Effector memory CD8-positive, alpha-beta T cell (primary cell): ENCODE measurements at regions not wholly inside any gene's neighbourhood (a gene's known extent, or its start where the extent isn't known, plus 50 kb on each side); places are given as distances from the start of the nearest gene placed in this dataset.
A peak's percentile ranks its signal among the peaks of the same experiment; 100 is the strongest.

Experiments used
- ATAC-seq: fragments of 150-1000 bp; cut with Tn5 transposase; replicated peaks from 2 replicates; pipeline ENCODE4 v1.10.0; 2021; ENCODE audit warnings: mild to moderate bottlenecking, moderate library complexity
- DNase-seq, 3 experiments: peaks; one replicate each; pipeline ENCODE4 v3.0.0; 2021
- H3K27ac Mint-ChIP-seq, 2 donors: one replicate each; pipeline ENCODE4 v1.8.0; 2022; ENCODE audit warnings: mild to moderate bottlenecking in 2 of 2, mixed read lengths in 2 of 2, moderate library complexity in 2 of 2
- H3K27me3 Mint-ChIP-seq, 2 donors: one replicate each; pipeline ENCODE4 v1.8.0; 2022; ENCODE audit warnings: mixed read lengths in 2 of 2
- H3K36me3 Mint-ChIP-seq: one replicate; pipeline ENCODE4 v1.8.0; 2022; ENCODE audit warnings: mild to moderate bottlenecking, moderate library complexity, mixed read lengths; ENCODE audit not compliant: insufficient read depth
- H3K4me1 Mint-ChIP-seq, 2 donors: one replicate each; pipeline ENCODE4 v1.8.0; 2022; ENCODE audit warnings: low read depth in 2 of 2, mixed read lengths in 2 of 2
- H3K4me3 Mint-ChIP-seq, 2 donors: one replicate each; pipeline ENCODE4 v1.8.0; 2022; ENCODE audit warnings: mild to moderate bottlenecking in 2 of 2, mixed read lengths in 2 of 2, moderate library complexity in 2 of 2
- H3K9me3 Mint-ChIP-seq, 2 donors: one replicate each; pipeline ENCODE4 v1.8.0; 2022; ENCODE audit warnings: mixed read lengths in 2 of 2

DNA sequence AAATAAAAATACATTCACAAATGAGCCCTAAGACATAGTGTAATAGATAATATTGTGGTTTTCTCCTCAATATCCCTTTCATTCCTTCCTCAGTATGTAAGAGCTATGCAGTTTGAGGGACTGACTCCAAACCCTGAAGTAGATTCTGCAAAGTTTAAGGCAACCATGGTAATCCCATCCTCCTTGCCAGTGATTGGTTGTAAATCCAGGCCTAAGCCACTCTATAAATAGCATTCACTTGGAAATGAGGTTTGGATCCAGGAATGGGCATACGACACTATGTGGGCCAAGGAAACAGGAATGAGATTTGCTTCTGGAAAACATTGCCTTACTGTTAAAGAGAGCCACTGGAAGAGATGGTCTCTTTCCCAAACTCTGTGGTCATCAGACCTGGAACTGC lies 468.7 kb upstream of the SOX5 start:
- Mint-ChIP-seq H3K36me3 (no peaks in the 10 kb centered on the region), H3K9me3 (peaks cover 0 to 6% of the 10 kb centered on the region in 2 donors), H3K4me3 (no peak overlapping the region), H3K4me1 (no peaks in the 10 kb centered on the region), H3K27ac (no peak overlapping the region), H3K27me3 (no peaks in the 10 kb centered on the region)
- no peak for ATAC-seq
- no peak for DNase-seq

DNA sequence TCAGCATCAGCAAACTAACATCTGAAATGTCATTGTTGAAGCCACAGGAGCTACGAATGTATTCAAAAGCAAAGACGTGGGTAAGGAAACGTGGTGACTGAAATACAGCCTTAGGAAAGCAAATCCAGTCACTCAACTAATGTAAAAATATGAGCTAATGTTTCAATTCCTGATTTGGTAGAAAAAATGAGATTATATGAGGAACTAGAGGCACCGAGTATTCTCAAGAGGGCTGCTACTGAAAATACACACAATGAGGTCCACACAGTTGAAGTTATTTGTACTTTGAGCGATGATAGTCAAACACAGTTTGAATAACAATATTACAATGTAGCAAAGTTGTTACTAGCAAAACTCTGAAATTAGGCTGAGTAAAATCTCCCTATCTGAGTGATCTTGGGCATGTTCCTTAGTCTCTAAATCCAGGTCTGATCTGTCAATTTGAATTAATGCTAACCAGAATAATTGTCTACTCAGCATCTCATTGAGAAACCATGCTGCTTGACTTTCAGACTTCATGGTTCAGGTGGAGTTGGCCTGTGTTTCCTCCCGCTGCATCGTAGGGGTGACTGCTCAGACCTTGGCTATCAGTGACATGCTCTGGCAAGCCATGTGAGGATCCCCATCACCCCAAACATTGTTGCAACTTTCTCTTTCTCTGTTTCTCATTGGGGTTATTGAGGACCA lies 467.1 kb upstream of the SOX5 start:
- Mint-ChIP-seq H3K27me3 (no peaks in the 10 kb centered on the region), H3K4me1 (no peaks in the 10 kb centered on the region), H3K4me3 (no peak overlapping the region), H3K9me3 (peaks cover 0 to 13% of the 10 kb centered on the region in 2 donors), H3K27ac (no peak overlapping the region), H3K36me3 (no peaks in the 10 kb centered on the region)
- DNase-seq (no peak), ATAC-seq (no peak)

DNA sequence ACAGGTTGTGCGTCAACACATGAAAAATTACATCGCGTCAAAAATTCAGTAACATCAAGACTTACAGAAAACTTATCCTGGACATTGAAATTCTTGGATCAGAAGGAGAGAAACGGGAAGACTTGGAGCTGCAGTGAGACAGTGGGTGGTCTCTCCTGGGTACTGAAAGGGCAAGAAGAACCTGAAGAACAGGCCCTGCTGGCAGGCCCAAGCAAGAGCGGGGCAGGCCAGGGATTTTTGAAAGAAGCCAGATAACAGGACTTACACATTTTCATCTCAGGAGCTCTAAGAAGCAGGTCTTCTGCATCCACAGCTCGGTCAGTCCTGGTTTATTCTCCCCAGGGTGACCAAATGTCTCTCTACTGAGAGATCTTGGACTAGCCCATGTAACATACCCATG lies 466.5 kb upstream of the SOX5 start:
- H3K9me3 Mint-ChIP-seq: peaks cover 0 to 13% of the 10 kb centered on the region in 2 donors
- H3K27me3 Mint-ChIP-seq: no peaks in the 10 kb centered on the region
- H3K4me3 Mint-ChIP-seq: no peak overlapping the region
- H3K36me3 Mint-ChIP-seq: no peaks in the 10 kb centered on the region
- no peaks in the 10 kb centered on the region for H3K4me1 Mint-ChIP-seq
- DNase-seq: no peak
- H3K27ac Mint-ChIP-seq: no peak overlapping the region
- ATAC-seq: no peak

DNA sequence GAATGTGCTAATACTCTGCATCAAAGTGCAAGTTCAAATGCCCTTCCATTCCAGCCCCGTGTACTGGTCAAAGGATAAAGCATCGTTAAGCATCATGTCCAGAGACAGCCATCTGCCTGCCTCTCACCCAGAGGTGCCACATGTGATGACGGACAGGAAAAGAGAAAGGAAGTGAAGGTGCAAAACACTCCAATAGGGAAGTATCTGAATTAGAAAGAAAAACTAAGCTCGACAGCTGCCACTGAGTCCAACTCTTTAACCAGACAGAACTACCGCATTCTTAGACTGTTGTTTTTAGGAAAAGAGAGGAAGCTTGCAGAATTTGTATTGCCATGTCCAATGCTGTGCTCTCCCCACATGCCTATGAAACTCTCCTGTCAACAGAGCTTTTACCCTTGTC lies 465.0 kb upstream of the SOX5 start:
- no peak overlapping the region for H3K4me3 Mint-ChIP-seq
- peaks cover 0 to 13% of the 10 kb centered on the region in 2 donors for H3K9me3 Mint-ChIP-seq
- H3K4me1 Mint-ChIP-seq: no peaks in the 10 kb centered on the region
- H3K27ac Mint-ChIP-seq: no peak overlapping the region
- no peaks in the 10 kb centered on the region for H3K36me3 Mint-ChIP-seq
- no peaks in the 10 kb centered on the region for H3K27me3 Mint-ChIP-seq
- ATAC-seq: no peak
- no peak for DNase-seq

DNA sequence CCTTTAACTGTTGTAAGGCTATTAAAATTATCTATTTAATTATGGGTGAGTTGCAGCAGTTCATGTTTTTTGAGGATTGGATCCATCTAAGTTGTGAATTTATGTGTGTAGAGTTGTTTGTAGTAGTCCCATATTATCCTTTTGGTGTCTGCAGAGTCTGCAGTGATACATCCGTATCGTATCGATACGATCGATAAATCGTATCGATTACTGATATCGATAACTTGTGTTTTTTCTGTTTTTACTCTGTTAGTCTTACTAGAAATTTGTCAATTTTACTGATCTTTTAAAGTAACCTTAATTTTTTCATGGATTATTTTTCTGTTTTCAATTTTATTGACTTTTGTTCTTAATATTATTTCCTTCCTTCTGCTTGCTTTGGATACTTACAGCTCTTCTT lies 462.5 kb upstream of the SOX5 start:
- Mint-ChIP-seq H3K9me3 (peaks cover 0 to 13% of the 10 kb centered on the region in 2 donors), H3K27ac (no peak overlapping the region), H3K4me1 (no peaks in the 10 kb centered on the region), H3K4me3 (no peak overlapping the region), H3K27me3 (no peaks in the 10 kb centered on the region), H3K36me3 (peaks cover under 1% of the 10 kb centered on the region)
- no peak for ATAC-seq
- DNase-seq: no peak

DNA sequence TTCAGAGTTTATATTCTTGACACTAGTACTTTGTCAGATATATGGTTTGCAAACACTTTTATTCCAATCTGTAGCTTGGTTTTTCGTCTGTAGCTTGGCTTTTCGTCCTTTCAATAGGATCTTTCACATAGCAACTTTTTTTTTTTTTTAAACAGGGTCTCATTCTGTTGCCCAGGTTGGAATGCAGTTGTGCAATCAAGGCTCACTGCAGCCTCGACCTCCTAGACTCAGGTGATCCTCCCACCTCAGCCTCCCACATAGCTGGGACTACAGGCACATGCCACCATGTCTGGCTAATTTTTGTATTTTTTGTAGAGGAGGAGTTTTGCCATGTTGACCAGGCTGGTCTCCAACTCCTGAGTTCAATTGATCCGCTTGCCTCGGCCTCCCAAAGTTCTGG lies 460.4 kb upstream of the SOX5 start:
- peaks cover 5% of the 10 kb centered on the region for H3K36me3 Mint-ChIP-seq
- no peak overlapping the region for H3K4me3 Mint-ChIP-seq
- H3K27ac Mint-ChIP-seq: no peak overlapping the region

DNA sequence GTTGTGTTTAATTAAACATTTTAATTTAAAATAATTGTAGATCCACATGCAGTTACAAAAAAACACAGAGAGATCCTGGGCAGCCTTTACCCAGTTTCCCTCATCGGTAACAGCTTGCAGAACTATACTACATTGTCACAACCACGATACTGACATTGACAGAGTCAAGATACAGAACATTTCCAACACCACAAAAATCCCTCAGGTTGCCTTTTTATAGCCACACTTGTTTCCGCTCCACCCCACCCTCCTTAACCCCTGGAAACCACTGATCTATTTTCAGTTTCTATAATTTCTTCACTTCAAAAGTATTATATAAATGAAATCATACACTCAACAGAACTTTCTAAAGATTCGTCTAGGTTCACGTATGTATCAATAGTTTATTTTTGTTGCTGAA lies 458.8 kb upstream of the SOX5 start:
- peaks cover 0 to 7% of the 10 kb centered on the region in 2 donors for H3K9me3 Mint-ChIP-seq
- no peak overlapping the region for H3K27ac Mint-ChIP-seq
- H3K27me3 Mint-ChIP-seq: no peaks in the 10 kb centered on the region
- H3K4me1 Mint-ChIP-seq: no peaks in the 10 kb centered on the region
- ATAC-seq (no peak), DNase-seq (no peak)
- peaks cover 5% of the 10 kb centered on the region for H3K36me3 Mint-ChIP-seq
- no peak overlapping the region for H3K4me3 Mint-ChIP-seq

More for the DNA sequence above, 460.4 kb upstream of the SOX5 start:
- DNase-seq (no peak), ATAC-seq (no peak)
- no peaks in the 10 kb centered on the region for H3K27me3 Mint-ChIP-seq
- no peaks in the 10 kb centered on the region for H3K4me1 Mint-ChIP-seq
- H3K9me3 Mint-ChIP-seq: peaks cover 0 to 7% of the 10 kb centered on the region in 2 donors

DNA sequence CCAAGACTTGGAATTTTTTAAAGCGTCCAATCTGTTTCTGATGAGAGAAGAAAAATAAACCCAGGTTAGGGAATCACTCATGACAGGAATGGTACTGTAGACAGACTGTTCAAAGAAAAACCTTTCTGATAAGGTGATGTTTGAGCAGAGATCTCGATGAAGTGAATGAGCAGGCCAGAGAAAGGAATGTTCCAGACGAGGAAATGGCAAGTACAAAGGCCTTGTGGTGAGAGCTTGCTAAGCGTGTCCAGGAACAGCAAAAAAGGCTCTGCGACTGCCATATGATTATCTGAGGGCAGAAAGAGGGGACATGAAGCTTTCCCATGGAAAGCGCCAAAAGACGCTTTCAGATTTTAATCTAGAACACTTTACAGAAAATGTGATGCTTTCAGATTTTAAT lies 458.4 kb upstream of the SOX5 start:
- ATAC-seq: no peak
- no peak overlapping the region for H3K27ac Mint-ChIP-seq
- H3K4me3 Mint-ChIP-seq: no peak overlapping the region
- no peaks in the 10 kb centered on the region for H3K4me1 Mint-ChIP-seq
- peaks cover 5% of the 10 kb centered on the region for H3K36me3 Mint-ChIP-seq
- no peaks in the 10 kb centered on the region for H3K27me3 Mint-ChIP-seq
- no peak for DNase-seq
- peaks cover 0 to 7% of the 10 kb centered on the region in 2 donors for H3K9me3 Mint-ChIP-seq

DNA sequence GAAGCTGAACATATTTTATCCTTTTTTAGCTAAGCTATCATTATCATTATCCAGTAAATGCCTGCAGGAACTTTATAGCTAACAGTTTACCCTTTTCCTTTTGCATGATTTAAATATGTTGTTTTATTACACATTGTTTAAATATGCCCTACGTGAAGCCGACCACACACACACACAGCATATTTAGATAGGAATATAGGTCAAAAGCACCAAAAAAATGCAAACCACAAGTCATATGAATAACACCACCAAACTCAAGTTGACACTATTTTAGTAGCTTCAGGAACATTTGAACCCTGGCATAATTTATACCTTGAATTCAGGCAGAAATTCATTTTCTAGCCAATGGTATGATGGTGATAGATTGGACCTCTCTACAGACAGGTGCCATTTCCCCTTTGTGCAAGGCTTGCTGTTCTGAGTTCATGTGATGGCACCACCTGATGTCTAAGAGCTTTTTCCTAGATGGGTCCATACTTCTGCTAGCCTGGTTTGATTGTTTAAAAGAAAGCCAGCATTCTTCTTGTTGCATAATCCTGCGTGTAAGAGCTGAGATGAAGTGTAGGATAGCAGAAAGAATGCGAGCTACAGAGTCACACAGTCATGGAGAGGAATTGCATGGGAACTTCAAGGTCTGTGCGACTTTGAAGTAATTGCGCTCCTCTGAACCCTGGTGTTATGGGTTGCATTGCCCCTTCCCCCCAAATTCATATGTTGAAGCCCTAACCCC lies 454.8 kb upstream of the SOX5 start:
- H3K4me1 Mint-ChIP-seq: no peaks in the 10 kb centered on the region
- no peaks in the 10 kb centered on the region for H3K9me3 Mint-ChIP-seq
- ATAC-seq (no peak), DNase-seq (no peak)
- peaks cover 5% of the 10 kb centered on the region for H3K36me3 Mint-ChIP-seq
- no peak overlapping the region for H3K4me3 Mint-ChIP-seq
- no peak overlapping the region for H3K27ac Mint-ChIP-seq
- no peaks in the 10 kb centered on the region for H3K27me3 Mint-ChIP-seq

DNA sequence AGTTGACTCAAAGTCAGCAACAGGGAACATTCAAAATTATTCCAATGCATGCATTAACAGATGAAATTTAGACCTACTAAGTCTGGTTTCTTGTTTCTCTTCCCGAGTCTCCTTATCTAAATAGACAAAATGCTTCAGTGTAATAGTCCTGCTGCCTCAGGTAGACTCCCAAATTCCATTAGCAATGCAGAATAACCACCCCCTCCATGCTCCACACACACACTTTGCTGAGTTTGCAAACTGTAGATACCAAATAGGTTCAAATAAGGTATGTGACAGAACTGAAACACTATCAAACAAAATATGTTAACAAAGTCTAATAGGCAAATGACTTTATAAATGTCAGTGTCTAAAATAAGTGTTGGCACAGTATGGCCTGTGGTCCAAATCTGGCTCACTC lies 451.1 kb upstream of the SOX5 start:
- Mint-ChIP-seq H3K27me3 (no peaks in the 10 kb centered on the region), H3K4me3 (no peak overlapping the region), H3K27ac (no peak overlapping the region), H3K36me3 (no peaks in the 10 kb centered on the region), H3K9me3 (no peaks in the 10 kb centered on the region), H3K4me1 (peaks cover 0 to 3% of the 10 kb centered on the region in 2 donors)
- no peak for ATAC-seq
- no peak for DNase-seq

DNA sequence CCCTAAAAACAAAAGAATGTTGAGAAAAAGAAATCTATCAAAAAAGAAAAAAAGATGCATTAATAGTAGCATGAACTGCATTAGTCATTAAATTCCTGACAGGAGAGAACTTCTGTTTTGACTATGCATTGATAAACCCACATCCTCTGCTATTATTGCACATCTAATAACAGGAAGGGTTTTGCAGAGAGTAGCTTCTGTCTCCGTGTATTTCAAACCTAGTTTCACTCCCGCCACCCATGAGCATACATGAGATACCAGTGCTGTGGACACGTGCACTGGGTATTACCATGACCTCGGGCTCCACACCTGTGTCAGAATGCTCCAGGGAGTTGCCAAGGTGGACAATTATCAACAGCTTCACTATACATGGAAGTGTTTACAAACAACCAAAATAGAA lies 449.1 kb upstream of the SOX5 start:
- Mint-ChIP-seq H3K4me3 (peak overlapping the region in 1 of 2 donors; percentile 12), H3K36me3 (no peaks in the 10 kb centered on the region), H3K27ac (no peak overlapping the region), H3K9me3 (no peaks in the 10 kb centered on the region), H3K27me3 (no peaks in the 10 kb centered on the region), H3K4me1 (peaks cover 0 to 3% of the 10 kb centered on the region in 2 donors)
- peak; percentile 46 for ATAC-seq
- no peak for DNase-seq

DNA sequence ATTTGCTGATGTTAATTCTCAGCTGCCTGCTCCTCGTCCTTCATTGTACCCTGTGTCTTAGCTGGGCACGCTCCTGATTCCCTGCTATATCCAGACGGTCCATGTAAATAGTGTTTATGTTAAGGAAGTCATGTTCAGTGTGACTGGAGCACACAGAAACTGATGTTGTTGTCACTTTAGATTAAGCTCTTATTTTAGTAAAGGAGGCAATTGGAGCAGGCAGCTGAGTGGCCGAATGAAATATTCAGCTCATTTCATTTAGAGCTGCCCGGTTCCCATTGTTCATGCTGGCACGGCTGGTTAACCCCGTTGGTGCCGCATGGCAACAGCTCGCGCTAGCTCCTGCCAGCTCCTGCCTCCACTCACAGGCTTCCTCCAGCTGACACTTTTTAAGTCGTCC lies 446.8 kb upstream of the SOX5 start:
- no peak overlapping the region for H3K27ac Mint-ChIP-seq
- ATAC-seq (no peak), DNase-seq (no peak)
- peaks cover 0 to 3% of the 10 kb centered on the region in 2 donors for H3K4me1 Mint-ChIP-seq
- no peaks in the 10 kb centered on the region for H3K36me3 Mint-ChIP-seq
- no peaks in the 10 kb centered on the region for H3K27me3 Mint-ChIP-seq
- H3K9me3 Mint-ChIP-seq: peaks cover 5 to 9% of the 10 kb centered on the region in 2 donors
- no peak overlapping the region for H3K4me3 Mint-ChIP-seq

DNA sequence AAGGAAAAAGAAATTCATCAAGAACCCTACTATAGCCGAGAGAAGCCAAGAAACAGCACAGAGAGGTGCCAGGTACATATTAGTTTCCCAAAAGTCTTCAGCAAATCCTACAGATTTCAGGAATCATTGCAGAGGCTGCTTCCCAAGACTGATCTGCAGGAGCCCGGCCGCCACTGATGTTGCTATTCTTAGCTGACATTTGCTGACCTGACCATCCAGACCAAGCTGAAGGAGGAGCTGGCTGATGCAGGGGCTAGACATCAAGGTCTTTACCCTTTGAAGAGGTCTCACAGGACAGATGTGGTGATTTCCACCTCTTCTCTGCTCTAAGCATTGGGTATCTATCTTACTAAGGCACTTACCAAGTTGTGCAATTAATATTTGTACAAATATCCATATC lies 444.8 kb upstream of the SOX5 start:
- no peak overlapping the region for H3K4me3 Mint-ChIP-seq
- DNase-seq (no peak), ATAC-seq (no peak)
- H3K36me3 Mint-ChIP-seq: no peaks in the 10 kb centered on the region
- no peak overlapping the region for H3K27ac Mint-ChIP-seq
- peaks cover 0 to 3% of the 10 kb centered on the region in 2 donors for H3K4me1 Mint-ChIP-seq
- H3K9me3 Mint-ChIP-seq: peaks cover 5 to 9% of the 10 kb centered on the region in 2 donors
- H3K27me3 Mint-ChIP-seq: no peaks in the 10 kb centered on the region

DNA sequence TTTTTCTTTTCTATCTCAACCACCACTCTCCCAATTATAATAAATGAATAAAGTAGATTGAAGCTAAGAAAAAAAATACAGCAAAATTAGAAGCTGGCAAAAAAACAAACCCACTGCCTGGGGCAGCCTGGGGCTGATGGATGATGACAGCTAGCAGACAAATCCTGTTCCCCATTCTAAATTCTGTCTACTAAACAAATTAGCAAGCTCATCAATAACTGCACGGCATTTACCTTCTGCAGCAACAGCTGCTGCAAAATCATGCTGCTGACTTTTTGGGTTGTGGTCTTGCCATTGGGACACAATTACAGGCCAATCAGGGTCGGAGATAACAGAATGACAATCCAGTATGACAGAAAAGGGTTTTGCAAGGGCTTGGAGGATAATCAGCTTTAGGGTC lies 443.6 kb upstream of the SOX5 start:
- ATAC-seq (no peak), DNase-seq (no peak)
- H3K36me3 Mint-ChIP-seq: no peaks in the 10 kb centered on the region
- peaks cover 5 to 9% of the 10 kb centered on the region in 2 donors for H3K9me3 Mint-ChIP-seq
- H3K27ac Mint-ChIP-seq: no peak overlapping the region
- H3K27me3 Mint-ChIP-seq: no peaks in the 10 kb centered on the region
- H3K4me1 Mint-ChIP-seq: no peaks in the 10 kb centered on the region
- no peak overlapping the region for H3K4me3 Mint-ChIP-seq
